NCI-H526 treated with DMSO at 0.1 percent for 48 hours (cell line): ENCODE measurements at regions not wholly inside any gene's neighbourhood (a gene's known extent, or its start where the extent isn't known, plus 50 kb on each side); places are given as distances from the start of the nearest gene placed in this dataset.

ENCODE experiments used
- DNase-seq: peaks from one replicate; lab custom pipeline; 2025; lab: John Stamatoyannopoulos, UW

DNA sequence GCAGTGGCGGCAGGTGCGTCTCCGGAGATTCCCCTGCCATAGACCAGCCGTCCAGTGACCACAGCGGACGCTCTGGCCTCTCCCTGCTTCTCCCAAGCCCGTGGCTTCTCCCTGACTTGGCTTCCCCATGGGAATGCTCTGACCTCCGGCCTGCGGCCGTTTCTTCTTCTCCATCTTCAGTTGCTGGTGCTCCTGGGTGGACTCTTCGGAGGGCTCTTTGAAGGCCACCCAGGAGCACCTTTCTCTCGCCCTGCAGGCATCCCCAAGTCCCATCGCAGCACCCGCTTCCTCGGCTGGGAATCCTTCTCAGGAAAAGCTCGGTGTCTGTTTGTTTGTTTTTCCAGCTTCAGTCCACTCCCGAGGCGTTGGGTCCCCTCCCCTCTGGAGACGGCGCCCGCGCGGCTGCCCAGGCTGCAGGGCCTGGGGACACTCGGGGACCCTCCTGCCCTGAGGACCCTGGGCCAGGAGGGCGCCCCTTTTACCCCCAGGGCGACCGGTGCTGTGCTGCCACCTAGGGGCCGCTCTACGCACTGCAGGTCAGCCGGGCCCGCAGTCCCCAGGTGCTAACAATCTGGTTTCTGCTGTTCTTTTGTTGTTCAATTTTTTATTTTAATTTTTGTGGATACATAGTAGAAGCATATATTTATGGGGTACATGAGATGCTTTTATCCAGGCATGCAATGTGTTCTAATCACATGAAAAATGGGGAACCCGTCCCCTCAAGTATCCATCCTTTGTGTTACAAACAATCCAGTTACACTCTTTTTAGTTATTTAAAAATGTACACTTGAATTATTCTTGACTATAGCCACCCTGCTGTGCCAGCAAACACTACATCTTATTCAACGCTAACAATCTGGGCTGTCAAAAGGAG, 197.9 kb upstream of the ADAMTS16 start:
- no peak for DNase-seq

DNA sequence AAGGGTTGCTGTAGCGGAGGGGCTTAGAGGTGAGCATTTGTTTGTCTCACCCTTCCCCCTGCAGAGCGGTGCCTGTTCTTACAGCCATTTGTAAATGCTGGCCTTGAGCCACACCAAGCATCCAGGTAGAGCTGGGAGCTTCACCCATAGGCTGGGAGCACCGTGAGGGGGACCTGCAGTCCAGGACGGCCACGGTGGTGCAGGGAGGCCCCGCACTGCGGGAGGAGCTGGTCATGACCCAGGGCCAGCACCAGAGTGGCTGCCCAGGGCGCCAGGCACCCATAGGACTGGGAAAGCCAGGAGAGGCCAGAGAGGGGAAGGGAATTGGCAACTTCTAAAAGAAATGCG, 197.3 kb upstream of the ADAMTS16 start:
- no peak for DNase-seq

DNA sequence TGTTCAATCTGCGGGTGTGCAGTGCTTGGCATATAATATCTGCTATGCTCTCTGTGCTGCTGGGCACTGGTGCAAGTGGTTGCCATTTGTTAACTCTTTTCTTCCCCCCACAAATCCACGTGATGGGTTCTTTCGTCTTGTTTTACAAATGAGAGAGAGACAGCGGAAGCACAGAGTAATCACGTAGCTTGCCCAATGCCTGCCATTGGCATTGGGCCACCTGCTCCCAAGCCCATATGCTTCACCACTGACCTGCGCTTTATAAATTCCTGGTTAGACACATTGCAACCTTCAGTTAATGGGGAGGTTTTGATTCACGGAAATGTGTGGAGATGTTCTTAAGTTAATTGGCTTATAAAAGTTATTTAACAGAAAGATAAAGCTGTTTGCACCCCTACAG, 194.8 kb upstream of the ADAMTS16 start:
- DNase-seq, result no peak

DNA sequence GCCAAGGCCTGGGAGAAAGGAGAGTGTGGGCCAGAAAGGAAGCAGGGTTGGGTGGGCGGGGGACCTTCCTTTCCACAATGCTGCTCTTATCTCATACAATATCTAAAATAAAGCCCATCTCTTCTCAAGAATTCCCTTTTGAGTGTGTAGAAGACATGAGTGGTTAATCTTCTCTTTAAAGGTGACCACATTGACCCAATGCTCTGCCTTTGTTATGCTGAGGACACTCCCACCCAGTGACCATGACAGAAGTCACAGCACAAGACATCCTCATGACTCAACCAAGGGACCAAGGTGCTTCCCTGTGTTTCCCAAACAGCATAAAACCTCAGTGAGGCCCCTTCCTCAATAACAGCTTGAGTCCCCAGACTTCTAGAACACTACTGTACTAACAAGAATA, 193.0 kb upstream of the ADAMTS16 start:
- no peak for DNase-seq

DNA sequence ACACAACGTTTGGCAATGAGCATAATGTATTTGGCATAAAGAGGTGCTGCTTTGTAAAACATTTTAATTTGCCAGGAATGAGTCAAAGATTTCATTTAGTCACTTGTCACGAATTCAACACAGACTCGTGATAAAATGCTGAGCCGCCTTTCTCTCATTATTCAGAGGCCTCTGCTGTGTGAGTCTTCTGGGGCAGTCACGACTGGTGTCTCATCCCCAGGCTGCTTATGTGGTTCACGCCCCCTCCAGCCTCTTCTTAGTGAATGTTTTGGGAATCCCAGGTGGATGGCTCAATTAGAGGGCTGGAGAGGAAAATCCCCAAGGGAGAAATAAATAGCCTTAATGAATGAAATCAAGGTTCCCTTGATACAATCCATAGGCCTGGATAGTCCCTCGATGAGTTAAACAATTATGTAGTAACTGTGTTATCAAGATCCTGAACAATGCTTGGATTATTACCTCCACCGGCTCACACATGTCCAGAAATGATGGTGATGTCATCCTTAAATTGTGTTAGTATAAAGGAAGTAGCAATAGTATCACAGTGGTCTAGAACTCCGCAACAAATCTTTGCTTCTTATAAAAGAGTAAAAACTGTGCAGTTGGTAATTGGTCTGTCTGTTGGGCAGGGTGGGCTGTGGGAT, 192.1 kb upstream of the ADAMTS16 start:
- no peak for DNase-seq

DNA sequence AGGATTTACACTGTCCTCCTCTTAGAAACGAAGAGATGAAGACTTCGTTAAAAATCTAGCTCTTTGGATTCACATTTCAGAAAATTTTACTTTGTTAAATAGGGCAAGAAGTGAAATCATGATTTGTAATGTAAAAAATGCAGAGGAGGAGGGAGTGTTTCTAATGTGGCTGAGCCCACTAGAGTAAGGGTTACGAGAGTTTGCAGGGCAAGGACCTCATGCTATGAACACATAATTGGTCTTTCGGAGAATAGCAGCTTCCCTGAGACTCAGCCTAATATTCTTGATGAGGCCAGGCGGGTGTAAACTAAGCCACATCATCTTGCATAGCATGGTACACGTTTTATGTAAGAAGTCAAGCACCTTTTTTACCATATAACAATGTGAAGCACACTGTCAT, 191.0 kb upstream of the ADAMTS16 start:
- no peak for DNase-seq

DNA sequence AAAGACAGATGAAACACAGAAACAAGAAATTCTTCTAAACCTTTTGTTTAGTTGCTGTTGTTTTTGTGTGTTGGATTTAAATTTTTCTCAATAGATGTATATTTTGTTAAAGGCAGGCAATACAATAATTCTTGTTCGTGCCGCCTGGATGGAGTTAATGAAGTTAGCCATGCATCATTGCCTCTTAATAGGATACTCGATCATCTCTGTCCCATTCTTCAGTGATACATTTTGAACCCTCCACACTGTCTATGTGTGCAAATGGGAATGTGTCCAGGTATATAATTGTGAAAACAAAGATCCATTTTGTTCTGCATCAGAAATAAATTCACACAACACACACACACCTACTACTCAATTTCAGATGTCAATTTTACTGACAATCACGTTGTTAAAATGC, 186.6 kb upstream of the ADAMTS16 start:
- DNase-seq, result no peak

DNA sequence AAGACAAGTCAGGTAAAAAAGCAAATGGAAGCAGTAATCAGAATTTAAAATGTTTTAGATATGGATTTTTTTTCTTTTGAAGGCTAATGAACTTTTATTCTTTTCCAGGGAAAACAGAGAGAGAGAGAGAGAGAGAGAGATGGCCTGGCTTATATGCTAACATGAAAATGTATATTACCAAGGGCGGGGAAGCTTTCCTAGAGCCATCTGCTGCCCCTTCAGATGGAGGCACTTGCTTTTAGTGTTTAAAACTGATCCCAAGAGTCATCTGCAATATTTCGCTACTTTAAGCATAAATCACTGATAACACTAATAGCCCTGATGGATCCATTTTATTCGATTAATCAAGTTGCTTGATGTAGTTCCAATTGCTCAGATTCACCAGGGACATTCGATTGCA, 186.1 kb upstream of the ADAMTS16 start:
- no peak for DNase-seq

DNA sequence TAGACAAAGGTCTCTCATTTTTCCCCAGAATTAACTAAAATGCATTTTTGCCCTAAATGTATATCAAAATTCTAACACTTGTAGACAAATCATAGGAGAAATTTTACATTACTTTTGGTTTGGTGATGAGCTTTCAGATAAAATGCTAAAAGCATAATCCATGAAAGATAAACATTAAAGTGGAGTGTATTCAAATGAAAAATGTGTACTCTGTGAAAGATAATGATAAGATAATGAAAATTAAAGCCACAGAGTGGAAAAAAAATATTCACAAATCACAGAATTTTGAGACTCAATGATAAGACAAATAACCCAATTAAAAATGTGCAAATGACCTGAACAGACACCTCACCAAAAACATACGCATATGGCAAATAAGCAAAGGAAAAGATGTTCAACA, 176.9 kb upstream of the ADAMTS16 start:
- no peak for DNase-seq

DNA sequence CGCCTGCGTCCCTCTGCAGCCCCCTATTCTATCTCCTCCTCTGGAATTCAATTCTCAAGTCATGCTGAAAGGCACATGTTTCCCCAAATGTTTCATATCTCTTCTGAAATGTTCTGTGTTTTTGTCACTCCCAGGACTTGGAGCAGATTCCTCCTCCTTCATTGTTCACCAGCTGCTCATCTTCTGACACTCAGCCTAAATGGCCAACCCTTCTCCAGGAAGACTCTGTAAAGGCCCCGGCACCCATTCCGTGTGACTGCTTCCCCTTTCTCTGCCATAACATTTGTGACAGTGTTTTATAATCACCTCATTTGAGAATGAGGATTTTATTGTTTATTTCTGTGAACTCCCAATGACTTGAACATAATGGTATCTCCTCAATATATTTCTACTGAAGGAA, 170.8 kb upstream of the ADAMTS16 start:
- DNase-seq, result no peak

DNA sequence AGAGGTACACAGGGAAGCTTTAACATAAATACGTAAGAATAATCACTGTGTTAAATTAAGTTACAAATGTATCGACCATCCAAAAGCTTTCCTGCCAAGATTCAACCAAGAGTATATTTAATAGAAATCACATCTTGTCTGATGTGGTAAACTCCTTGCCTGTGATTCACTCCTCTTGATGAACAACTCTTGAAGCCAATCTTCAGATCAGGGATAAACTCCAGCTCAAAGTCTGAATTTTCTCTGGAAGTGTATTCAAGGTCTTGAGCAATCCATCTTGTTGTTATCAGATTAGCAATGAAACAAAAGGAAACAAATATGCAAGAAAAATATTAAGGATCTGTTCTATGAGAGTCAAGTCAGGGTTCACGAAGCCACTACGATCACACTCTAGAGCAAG, 170.0 kb upstream of the ADAMTS16 start:
- DNase-seq, result no peak

DNA sequence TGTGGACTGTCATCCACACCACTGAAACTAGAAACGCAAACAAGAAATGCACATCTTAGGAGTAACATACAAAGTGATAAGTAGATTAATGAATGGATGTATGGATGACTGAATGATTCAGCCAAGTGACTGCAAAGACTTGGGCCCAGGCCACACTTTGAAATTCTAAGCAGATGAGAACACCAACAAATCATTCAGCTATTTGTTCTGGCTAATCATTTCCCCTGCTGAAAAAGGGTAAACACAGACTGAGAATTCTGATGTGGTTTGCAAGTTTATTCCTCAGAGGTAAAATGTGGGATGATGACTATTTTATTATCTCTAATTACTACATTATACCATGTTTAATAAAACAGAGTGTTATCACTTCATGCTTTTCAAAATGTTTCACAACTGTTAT, 163.2 kb upstream of the ADAMTS16 start:
- DNase-seq, result no peak

DNA sequence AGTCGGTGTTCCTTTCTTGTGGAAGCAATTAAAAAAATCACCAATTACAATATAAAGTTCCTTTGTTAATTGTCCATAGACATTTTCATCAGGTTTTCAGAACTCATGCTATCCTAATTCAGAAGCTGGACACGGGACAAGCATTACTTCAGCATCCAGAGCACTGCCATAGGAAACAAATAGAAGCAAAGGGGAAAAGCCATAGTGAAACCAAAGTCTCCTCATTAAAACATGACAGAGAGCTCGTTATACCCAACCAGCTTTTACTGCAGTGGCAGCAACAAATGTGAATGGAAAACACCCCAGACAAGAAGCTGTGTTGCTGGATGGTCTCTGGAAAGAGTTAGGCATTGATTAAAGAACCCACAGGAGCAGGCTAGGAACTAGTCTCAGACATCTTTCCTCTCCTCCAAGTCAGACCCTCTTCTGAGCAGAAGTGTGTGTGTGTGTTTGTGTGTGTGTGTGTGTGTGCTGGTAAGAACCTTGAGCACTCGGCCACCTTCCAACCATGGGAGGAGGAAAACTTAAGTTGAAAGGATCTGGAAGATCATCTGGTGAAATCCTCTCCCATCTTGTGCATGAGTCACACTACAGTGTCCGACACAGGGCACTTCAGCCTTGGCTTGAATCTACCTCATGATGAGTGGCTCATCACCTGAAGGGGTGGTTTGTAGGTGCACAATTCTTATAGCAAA, 162.6 kb upstream of the ADAMTS16 start:
- no peak for DNase-seq

DNA sequence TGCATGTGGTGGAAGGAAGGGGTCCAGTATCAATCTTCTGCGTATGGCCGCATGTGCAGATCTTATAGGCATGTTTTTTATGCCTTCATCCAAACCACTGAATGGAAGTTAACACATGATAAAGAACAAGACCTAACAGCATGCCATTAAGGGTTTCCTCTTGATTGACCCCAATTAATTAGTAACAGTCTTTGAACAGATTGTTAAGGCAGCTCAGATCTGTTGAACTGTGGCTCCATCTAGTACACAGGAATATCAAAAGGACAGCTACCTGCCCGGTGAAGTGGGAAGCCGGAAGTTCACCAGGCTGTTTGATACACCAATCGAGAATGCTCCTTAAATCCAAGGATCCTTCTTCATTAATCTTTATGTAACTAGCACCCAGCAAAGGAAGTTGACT, 159.9 kb upstream of the ADAMTS16 start:
- DNase-seq, result no peak

DNA sequence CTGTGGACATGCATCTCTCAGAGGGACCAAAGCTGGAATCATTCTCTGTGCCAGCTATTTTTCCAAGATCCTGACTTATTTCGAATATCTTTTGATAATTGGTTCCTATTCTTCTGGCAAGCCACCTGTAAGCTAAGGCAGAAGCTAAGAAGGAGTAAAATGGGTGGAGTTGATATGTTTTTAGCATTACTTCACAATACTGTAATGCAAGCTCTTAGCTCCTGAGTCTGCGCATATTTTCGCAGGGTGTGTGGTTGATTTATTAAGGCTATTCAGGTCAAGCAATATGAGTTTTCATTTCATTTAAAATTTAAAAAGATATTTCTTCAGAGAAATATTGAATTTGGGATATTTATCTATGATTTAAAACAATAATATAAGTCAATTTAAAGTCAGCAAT, 158.5 kb upstream of the ADAMTS16 start:
- DNase-seq, result no peak

DNA sequence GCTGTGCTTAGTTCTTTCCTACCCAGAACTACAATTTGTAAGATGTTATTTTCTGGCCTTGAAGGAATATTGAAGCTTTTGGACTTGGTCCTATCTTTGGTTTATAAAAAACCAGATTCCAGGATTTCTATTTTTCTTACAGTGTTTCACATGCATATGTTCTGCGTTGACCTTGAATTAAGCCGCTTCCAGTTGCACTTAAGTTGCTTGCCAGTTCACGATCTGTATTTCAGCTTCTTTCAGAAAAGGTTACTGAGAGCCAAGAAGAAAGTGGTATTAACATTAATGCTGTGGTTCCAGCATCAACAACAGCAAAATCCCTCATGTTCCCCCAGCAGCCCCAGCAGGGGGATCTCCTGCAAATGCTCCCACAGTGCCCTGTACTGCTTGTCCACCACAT, 156.4 kb upstream of the ADAMTS16 start:
- no peak for DNase-seq

DNA sequence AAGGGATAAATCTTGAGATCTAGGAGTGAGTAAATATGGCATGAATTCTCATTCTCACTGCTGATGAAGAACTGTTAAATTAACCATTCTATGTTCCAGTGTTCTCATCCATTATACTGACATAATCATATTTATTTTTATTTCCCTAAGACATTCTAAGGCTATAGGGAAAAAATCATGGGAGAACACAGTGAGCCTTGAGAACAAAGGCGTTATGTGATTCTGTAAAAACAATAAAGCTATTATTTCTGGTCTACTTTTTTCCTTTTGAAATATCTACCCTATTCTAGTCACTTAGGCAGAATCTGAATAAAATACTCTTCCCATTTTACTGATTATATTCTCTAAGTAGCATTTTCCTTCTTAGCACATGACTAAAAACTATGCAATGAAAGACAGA, 155.7 kb upstream of the ADAMTS16 start:
- no peak for DNase-seq

DNA sequence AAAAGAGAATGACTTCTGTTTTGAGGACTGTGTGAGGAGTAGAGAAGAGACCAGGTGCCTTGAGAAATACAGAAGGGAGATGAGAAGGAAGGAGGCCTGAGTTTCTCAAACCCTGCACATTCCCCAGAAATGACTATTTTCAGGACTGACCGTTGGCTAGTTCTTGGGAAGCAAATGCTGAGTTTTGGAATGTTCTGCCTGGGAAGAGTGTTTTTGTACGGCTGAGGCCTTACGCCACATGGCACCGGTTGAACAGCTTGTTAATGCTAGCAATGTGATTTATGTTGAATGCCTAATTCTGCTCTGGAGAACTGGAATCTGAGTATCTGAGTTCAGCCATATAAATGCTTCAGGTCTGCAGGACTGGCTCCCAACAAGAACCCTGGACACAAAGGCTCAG, 152.7 kb upstream of the ADAMTS16 start:
- no peak for DNase-seq

DNA sequence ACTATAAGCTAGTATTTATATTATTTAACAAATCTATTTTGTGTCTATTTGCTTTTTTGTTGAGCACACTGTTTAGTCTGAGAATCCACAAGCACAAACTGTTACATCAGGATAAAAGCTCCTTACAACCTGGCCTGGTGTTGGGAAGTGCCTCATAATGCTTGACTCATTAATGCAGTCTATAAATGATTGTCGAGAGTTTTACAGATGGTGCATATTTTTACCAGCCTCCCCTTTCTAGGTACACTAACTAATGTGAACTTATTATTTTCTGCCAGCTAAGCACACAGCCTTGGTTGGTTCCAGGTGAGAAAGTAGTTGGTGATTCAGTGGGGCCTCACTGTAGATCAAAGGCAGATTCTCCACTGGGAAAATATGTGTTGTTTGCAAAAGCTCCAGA, 151.0 kb upstream of the ADAMTS16 start:
- DNase-seq, result no peak

DNA sequence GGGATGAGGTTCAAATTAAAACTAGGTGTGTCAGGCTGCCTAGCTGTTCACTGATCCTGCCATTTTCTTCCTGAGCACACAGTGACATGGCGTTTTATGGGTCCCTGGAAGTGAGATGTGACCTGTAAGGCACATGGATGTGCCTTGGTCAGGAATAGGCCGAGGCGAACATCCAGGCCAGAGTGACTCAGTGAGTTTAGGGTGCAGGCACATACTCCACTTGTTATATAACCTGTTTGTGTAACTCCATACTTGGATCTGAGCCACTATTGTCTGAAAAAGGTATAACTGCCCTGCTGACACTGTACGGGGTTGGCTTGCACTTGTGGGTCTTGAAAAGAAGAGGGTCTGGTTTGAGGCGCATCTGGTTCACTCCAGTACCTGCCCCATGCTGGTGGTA, 150.1 kb upstream of the ADAMTS16 start:
- no peak for DNase-seq

DNA sequence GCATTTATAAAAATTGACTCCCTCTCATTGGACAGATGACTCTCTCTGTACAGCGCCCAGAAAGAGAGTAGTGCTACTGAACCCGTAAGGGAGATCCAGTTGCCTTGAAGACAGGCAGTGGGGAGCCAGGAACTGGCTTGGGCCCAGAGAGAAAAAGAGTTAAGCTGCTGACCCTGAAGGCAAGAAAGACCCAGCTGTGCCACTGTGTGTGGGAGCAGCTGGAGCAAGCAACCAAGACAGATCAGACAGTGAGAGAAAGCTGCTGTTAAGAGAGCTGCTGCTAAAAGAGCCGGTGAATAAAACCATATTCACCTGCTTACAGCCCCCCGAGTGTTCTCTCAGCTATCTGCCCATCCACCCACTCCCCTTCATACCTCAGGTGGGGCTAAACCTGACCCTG, 149.7 kb upstream of the ADAMTS16 start:
- no peak for DNase-seq

DNA sequence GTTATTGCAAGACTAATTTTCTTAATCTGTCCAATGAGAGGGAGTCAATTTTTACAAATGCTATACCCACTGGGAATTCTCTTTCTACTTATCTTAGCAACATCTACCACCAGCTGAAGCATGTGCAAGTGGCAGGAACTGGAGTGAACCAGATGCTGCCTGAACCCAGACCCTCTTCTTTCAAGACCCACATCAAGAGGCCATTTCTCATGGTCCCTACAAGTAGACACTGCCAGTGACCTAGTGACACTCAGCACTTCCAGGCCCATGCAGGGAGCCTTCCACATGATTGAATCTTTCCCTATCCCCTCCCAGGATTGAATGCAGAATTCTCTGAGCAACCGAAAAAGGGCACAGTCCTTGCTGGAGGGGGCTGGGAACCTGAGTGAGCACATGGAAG, 148.2 kb upstream of the ADAMTS16 start:
- no peak for DNase-seq

DNA sequence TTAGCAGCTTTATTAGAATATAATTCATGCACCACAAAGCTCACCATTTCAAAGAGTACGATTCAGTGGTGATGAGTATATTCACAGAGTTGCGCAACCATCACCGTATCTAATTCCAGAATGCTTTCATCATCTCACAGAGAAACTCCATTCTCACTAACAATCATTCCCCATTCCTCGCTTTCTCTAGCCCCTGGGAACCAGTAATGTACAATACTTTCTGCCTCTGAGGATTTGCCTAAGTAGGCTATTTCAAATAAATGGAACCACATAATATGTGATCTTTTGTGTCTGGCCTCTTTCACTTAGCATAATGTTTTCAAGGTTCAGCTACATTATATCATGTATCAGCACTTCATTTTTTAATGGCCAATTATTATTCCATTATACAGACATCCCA, 145.1 kb upstream of the ADAMTS16 start:
- DNase-seq, result no peak
